HFF-Myc (cell line): ENCODE measurements at regions not wholly inside any gene's neighbourhood (a gene's known extent, or its start where the extent isn't known, plus 50 kb on each side); places are given as distances from the start of the nearest gene placed in this dataset.

ENCODE experiments used
- DNase-seq: peaks from one replicate; pipeline ENCODE4 v3.0.0-alpha.2; 2011; ENCODE audit warnings: low read depth; ENCODE audit errors: extremely low read depth
- H3K4me3 ChIP-seq: replicated peaks from 2 replicates; pipeline ENCODE4 v1.5.1; 2011; ENCODE audit warnings: low read depth, mild to moderate bottlenecking, control low read depth, low read length
- TF ChIP-seq, protein P1 (sequence below): IDR thresholded peaks from 2 replicates; pipeline ENCODE4 v1.5.1; 2012; ENCODE audit warnings: mild to moderate bottlenecking, low read depth, low read length, control low read depth; ENCODE audit errors: missing control alignments

DNA sequence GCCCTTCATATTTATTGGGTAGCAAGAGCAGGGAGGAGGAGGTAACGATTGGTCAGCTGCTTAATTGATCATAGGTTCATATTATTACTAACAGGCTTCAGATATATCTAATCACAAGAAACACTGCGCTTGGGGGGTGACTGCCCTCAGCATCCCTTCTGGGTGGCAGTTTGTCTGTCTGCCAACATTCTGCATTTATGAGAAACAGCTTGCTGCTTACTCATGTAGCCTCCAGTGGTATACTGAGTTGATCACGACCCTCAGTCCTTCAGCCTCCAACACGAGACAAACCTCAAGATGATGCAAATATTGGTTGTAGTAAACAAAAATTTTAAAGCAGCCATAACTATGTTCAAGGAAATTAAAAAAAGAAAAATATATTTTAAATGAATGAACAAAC lies 657.8 kb upstream of the PHF14 start:
- no peak for DNase-seq
- no peak overlapping the region for H3K4me3 ChIP-seq
- TF ChIP-seq, protein P1, sequence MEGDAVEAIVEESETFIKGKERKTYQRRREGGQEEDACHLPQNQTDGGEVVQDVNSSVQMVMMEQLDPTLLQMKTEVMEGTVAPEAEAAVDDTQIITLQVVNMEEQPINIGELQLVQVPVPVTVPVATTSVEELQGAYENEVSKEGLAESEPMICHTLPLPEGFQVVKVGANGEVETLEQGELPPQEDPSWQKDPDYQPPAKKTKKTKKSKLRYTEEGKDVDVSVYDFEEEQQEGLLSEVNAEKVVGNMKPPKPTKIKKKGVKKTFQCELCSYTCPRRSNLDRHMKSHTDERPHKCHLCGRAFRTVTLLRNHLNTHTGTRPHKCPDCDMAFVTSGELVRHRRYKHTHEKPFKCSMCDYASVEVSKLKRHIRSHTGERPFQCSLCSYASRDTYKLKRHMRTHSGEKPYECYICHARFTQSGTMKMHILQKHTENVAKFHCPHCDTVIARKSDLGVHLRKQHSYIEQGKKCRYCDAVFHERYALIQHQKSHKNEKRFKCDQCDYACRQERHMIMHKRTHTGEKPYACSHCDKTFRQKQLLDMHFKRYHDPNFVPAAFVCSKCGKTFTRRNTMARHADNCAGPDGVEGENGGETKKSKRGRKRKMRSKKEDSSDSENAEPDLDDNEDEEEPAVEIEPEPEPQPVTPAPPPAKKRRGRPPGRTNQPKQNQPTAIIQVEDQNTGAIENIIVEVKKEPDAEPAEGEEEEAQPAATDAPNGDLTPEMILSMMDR = no peak

DNA sequence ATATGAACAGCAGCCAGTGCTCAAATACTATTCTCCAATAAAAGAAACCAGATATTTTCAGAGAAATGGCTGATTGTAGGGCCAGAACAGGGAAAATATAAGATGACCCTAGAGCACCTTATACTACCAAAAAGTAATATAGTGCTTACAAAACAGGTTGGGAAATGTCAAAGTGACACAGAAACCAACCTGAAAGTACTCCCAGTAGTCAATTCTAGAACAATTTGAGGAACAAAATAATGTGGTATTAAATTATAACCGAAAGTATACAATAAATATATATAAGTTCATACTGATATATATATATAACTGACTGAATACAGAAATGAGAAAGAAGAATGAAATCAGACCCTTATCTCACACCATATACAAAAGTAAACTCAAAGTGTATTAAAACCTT lies 657.2 kb upstream of the PHF14 start:
- TF ChIP-seq, protein P1 = no peak
- no peak for DNase-seq
- H3K4me3 ChIP-seq = no peak overlapping the region

DNA sequence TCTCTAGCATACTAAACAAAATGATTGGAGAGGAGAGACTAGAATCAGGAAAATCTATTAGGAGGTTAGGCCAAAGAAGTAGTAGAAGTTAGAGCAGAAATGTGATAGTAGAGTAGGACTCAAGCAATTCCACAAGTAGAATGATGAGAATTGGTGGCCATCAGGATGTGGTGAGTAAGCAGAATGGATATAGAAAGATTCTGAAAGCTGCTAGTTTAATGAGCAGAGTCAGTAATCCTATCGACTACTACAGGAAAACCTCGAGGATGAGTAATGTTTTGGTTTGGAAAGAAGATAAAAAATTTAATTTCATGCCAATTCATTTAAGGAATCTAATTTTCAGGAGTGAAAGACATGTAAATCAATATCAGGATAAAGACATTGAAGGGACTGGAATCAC lies 648.3 kb upstream of the PHF14 start:
- no peak for DNase-seq
- TF ChIP-seq, protein P1 = no peak
- no peak overlapping the region for H3K4me3 ChIP-seq

DNA sequence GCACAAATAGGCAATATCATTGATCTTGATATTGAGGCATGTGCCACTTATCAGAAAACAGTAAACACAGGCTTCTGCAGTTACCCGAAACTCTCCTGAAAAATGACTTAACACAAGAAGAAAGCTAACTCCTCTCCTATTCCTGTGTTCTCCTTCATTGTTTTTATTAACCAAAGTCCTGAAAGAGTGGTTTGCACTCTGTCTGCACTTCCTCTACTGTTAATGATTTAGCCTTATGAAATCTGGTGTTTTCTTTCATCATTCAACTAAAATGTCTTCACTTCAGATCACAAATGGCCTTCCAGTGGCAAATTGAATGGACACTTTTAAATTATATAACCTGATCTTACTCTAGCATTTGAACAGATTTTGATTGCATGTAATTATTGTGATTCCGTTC lies 630.6 kb upstream of the PHF14 start:
- TF ChIP-seq, protein P1 = no peak
- no peak overlapping the region for H3K4me3 ChIP-seq
- DNase-seq = no peak

DNA sequence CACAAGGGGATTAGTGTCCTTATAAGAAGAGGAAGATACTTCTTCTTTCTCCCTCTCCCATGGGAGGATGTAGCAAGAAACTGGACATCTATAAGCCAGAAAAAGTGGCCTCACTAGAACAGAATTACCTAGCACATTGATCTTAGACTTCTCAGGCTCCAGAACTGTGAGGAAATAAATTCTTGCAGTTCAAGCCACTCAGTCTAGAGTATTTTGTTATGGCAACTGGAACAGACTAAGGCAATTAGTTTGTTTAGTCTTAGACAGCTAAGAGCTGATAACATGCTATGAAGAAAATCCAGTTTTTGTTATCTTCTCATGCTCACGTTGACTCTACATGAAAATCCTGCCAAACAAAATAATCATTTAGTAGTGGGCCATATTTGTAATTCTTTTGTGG lies 627.6 kb upstream of the PHF14 start:
- H3K4me3 ChIP-seq = no peak overlapping the region
- TF ChIP-seq, protein P1 = no peak
- DNase-seq = no peak

DNA sequence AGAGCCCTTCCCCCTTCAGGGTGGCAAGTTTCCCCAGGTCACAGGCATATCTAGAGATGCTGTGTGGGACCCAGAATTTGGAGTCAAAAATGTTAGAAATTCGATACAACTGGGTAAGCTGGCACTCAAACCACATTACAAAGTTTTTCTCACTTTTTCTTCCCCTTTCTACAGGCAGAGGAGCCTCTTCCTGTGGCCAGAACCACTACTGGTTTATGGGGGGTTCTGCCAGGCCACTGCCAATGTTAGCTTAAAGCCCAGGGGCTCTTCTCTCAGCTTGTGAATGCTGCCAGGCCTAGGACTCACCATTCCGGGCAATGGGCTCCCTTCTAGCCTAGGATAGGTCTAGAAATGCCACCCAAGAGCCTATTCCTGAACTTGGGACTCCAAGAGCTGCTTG lies 617.9 kb upstream of the PHF14 start:
- TF ChIP-seq, protein P1 = no peak
- no peak overlapping the region for H3K4me3 ChIP-seq
- no peak for DNase-seq

DNA sequence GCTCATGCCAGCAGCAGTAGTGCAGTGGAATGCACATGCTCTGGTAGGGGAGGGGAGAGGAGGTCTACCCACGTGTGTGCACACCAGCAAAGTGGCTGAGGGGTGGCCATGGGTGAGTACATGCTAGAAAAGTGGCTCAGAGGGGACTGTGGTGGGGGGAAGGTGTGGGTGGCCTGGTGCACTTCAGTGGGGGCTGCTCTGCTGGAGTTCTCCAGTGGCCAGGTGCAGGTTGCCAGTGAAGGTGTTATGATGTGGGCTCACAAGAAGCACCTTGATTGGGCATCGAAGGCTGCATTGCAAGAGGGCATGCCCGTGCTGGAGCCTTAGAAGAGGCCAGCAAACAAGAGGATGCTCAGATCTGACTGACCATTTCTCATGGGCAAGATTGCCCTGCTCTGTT lies 613.6 kb upstream of the PHF14 start:
- no peak for DNase-seq
- TF ChIP-seq, protein P1 = no peak
- H3K4me3 ChIP-seq = no peak overlapping the region
